Fibroblast of skin of back (primary cell): ENCODE measurements at regions not wholly inside any gene's neighbourhood (a gene's known extent, or its start where the extent isn't known, plus 50 kb on each side); places are given as distances from the start of the nearest gene placed in this dataset.

Source experiments
- DNase-seq: peaks from one replicate; pipeline ENCODE4 v3.0.0-alpha.2; 2013

DNA sequence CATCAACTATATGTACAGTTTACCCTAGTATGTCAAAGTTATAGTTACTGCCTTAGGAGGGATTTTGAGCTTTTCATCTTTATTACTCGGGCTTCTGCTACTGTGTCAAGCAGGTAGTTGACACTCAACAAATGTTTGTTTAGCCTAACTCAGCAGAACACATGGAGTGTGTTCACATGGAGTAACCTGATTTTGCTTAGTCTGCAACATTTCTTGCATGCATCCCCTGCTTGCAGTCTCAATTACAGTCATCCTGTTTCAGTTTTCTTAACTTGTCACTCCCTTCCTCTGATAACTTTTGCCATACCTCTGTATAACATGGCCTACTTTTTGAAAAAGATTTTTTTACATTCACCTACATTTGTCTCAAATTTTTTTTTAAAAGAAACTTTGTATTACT lies 135.5 kb downstream of the NMUR2 start:
- DNase-seq: no peak

DNA sequence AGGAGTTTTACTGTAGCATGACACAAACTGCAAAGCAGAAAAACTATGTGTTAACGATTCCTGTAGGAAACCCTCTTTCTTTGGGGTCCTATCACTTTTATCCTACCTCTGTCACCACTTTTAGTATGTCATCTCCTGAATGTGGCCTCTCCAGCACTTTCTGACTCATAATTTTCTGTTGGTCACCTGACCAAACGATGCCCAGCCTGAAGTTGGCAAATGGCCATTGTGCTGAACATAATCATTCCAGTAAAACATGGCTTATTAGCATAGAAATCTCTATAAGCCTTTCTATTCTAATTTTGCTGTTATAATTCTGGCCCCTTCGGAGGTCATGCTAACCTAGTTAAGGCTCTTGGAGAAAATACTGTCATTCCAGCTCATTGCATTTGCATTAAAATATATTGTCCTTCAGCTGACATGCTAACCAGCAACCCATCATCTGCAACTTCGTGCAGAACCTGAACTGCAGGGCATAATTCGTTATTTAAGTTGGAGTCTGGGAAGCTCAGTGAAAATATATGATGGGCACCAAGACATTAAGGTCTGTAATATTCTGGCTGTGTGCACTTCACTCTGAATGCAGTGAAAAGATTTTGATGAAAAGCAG lies 140.3 kb downstream of the NMUR2 start:
- DNase-seq: no peak

GRCh38 chr5:152262667-152263066 lies 142.4 kb downstream of the NMUR2 start:
- DNase-seq: no peak

- no peak for DNase-seq
Measured at GRCh38 chr5:152260940-152261339, 144.1 kb downstream of the NMUR2 start.

GRCh38 chr5:152259702-152260101 lies 145.4 kb downstream of the NMUR2 start:
- no peak for DNase-seq

GRCh38 chr5:152256580-152256979 lies 148.5 kb downstream of the NMUR2 start:
- DNase-seq: no peak

DNA sequence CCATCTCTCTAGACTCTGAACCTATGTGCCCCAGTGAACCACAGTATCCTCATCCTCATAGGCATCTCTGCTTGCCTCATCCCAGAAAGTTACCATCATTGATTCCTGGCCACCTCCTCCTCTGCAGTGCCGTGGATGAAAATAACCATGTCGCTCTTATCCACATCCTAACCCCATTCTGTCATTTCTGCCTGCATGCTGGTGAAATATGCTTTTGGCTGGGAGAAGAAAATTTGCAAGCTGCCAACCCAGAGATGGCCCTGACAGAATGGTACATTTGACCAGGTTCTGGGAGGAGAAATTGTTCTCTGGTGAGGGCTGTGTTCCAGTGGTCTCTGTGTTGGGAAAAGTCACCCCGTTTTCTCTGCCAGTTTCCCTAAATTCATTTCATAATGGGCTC lies 149.7 kb downstream of the NMUR2 start:
- DNase-seq: no peak

GRCh38 chr5:152247850-152248385 lies 157.2 kb downstream of the NMUR2 start:
- no peak for DNase-seq

GRCh38 chr5:152246401-152246800 lies 158.7 kb downstream of the NMUR2 start:
- DNase-seq: peak; percentile 25

GRCh38 chr5:152237531-152237930 lies 167.5 kb downstream of the NMUR2 start:
- DNase-seq: no peak

DNA sequence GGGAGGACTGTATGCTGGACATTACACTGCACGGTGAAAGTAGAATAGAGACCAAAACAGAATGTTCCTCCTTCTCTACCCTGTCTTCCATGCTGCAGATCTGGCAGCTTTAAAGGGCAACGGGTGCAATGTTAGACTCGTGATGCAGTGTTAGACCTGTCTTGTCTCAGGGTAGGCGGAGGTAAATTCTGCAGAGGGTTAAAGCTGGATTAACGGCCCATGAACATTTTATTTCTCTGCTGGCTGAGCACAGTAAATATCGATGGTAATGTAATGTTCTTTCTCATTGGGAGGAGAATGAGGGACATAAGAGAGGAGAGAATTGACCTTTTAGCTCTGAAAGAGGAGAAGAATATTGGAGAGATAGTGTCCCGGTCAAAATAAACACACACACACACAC lies 178.9 kb downstream of the NMUR2 start:
- DNase-seq: no peak

- DNase-seq: no peak
Measured at GRCh38 chr5:152221721-152222629, 183.1 kb downstream of the NMUR2 start.

GRCh38 chr5:152218694-152219093 lies 186.4 kb downstream of the NMUR2 start:
- no peak for DNase-seq

DNA sequence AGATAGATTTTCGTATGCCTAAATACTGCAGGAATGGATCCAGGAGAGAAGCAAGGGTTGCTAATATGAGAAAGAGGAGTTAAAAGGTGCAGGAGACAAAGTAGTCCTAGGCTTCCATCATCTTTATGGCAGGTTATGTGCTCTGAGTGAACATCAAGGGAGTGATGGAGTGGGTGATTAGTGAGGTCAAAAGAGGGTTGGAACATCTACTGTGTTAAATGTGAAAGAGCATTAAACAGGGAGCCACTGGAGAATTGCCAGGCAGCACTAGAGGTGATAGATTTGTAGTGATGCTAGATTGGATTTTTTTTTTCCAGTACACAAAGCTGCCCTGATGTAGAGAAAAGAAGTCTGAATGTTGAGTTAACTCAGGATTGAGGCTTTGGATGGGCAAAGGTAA lies 199.3 kb downstream of the NMUR2 start:
- DNase-seq: no peak

DNA sequence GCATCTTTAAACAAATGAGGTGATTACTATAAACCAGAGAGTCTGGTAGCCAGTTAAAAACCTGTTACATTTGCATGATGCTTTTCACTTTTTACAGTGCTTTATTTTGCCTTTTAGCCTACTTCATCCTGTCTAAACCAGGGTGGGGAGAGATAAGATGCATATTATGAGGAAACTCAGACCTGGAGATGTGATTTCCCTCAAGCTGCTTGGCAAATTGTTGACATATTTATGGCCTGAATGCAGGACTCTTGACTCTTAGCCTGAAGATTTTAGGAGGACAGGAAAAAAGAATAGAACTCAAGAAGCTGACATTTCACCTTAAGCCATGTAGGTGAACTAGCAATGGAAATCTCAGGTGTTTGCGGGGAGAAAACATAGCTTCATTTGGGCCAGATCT lies 202.8 kb downstream of the NMUR2 start:
- DNase-seq: no peak

GRCh38 chr5:152193391-152194107 lies 211.5 kb downstream of the NMUR2 start:
- DNase-seq: no peak

DNA sequence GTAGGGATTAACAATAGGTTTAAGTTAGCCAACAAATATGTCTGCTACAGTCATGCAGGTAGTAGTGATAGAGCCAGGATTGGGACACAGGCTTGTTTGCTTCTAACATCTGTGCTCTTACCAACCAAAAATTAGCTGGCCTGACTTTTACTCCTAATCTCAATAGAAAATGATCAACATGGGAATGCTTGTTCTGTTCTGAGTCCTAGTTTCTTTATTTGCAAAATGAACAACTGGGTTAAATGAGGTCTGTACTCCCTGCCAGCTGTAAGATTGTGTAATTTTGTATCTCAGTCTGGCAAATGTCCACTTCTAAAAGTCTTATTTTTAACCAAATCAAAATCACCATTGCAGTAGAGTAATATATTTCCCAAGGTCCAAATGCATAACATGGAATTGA lies 216.8 kb downstream of the NMUR2 start:
- no peak for DNase-seq

DNA sequence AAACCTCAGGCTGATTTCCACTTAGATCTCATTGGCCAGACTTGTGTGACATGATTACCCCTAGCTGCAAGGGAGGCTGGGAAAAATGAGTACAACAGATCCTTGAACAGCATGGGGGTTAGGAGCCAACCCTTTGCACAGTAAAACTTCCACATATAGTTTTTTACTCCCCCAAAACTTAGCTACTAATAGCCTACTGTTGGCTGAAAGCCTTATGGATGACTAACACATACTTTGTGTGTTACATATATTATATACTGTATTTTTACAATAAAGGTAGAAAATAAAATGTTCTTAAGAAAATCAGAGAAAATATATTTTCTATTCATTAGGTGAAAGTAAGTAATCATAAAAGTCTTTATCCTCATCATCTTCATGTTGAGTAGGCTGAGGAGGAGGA lies 217.4 kb downstream of the NMUR2 start:
- DNase-seq: no peak

DNA sequence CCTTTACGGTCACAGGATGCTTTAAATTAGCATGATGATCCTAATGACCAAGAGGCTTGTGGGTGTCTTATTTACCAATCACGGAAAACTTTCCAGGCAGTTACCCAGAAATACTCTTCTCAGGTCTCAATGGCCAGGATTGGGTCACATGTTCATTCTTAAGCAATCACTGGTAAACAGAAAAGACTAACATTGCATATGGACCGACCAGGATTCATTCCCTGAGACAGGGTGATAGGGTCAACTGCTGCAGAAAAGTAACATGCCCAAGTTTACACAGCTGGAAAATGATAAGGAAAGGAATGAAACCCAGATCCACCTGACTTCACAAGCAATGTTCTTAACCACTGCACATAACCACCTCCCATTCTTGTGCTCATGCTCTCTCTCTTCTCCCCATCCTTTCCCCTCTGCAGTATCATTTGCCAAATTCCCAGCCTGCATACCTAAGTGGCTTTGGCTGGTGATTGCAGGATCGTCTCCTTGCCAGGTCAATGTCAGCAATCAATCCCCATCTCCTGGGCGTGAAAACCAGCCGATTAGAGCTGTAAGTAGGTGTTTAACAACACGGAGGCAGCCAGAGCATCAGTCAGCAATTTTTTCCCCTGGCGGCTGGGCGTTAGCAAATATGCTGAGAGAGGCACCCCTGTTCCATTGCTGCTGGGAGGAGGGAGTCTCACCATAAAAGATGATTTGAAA lies 219.4 kb downstream of the NMUR2 start:
- no peak for DNase-seq

DNA sequence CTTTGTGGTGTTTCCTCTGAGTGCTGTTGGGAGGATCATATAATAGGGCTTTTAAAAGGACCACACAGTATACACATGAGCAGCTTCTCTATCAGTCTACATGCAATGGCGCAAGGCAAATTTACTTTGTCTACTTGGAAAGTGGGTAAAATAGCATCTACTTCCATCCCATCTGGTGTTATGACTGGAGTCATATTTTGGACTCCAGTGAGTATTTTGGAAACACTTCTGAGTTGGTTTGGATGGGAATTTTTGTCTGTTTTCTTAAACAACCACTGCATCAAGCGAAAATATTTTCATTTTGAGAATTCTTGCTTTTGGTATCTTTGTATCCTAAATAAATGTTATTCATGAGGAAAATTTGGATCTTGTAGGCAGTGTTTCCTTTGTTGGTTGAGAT lies 220.8 kb downstream of the NMUR2 start:
- DNase-seq: no peak

- no peak for DNase-seq
Measured at GRCh38 chr5:152181461-152181860, 223.6 kb downstream of the NMUR2 start.

DNA sequence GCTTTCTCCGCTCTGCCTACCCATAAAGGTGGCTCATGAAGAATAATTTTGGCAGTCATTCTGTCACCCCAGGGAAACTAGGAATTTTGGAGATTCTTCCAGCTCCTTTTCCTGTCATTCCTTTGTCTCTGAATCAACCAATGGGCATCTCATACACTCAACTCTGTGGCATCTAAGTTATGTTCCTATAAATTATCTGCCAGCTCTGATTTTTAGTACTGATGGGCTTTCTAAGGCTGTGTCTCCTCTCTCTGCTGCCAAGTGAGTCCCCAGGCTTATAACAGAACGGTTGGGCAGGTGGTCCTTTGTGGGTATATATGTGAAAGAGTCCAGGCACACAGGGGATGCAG lies 226.8 kb downstream of the NMUR2 start:
- peak; percentile 49 for DNase-seq
